Uterus (tissue), 3 donors: ENCODE measurements at regions not wholly inside any gene's neighbourhood (a gene's known extent, or its start where the extent isn't known, plus 50 kb on each side); places are given as distances from the start of the nearest gene placed in this dataset.

Experiments
- DNase-seq, 2 donors: peaks; one replicate each; pipeline ENCODE4 v3.0.0-alpha.2; 2019 to 2020
- H3K27ac ChIP-seq, 2 donors: fragments of 200-600 bp; sonication (generic); 1 replicate in 1 of 2; 2 replicates in 1 of 2; pipeline ENCODE4 v1.5.1; 2016 to 2018
- H3K27me3 ChIP-seq, 2 donors: fragments of 200-600 bp; sonication (generic); one replicate each; pipeline ENCODE4 v1.5.1; 2018 to 2019; ENCODE audit warnings: control low read depth in 1 of 2
- H3K36me3 ChIP-seq, 2 donors: fragments of 200-600 bp; sonication (generic); one replicate each; pipeline ENCODE4 v1.5.1; 2019; ENCODE audit warnings: control low read depth in 1 of 2
- H3K4me1 ChIP-seq, 2 donors: fragments of 200-600 bp; sonication (generic); one replicate each; pipeline ENCODE4 v1.5.1; 2018 to 2019; ENCODE audit warnings: control low read depth in 1 of 2
- H3K4me3 ChIP-seq, 2 donors: fragments of 200-600 bp; sonication (generic); 1 replicate in 1 of 2; 2 replicates in 1 of 2; pipeline ENCODE4 v1.5.1; 2018 to 2019; ENCODE audit warnings: mild to moderate bottlenecking in 1 of 2
- H3K9me3 ChIP-seq, 2 donors: fragments of 200-600 bp; sonication (generic); one replicate each; pipeline ENCODE4 v1.5.1; 2019; ENCODE audit warnings: control low read depth in 1 of 2
- POLR2A ChIP-seq, 2 donors: fragments of 450-650 bp; IDR thresholded peaks; one replicate each; pipeline ENCODE4 v1.6.1; 2016; ENCODE audit warnings: antibody characterized with exemption in 2 of 2, mild to moderate bottlenecking in 1 of 2, moderate library complexity in 1 of 2
- intact Hi-C: fragments of 100-400 bp; cut with DNase I; formaldehyde crosslinking; loops from one replicate; pipeline ENCODE4 v1.15.1; 2023; ENCODE audit warnings: low total_unique reads
- TF ChIP-seq, protein P1 (sequence below), 4 experiments: fragments of 200-600 bp in 2 of 4; fragments of 450-650 bp in 2 of 4; sonication (generic) in 2 of 4; IDR thresholded peaks; one replicate each; pipeline ENCODE4 v1.5.1; 2016 to 2019; ENCODE audit warnings: antibody characterized with exemption in 4 of 4, mild to moderate bottlenecking in 2 of 4, moderate library complexity in 1 of 4
- donor health status: DM: yes; HTN: yes; CAD: no.

DNA sequence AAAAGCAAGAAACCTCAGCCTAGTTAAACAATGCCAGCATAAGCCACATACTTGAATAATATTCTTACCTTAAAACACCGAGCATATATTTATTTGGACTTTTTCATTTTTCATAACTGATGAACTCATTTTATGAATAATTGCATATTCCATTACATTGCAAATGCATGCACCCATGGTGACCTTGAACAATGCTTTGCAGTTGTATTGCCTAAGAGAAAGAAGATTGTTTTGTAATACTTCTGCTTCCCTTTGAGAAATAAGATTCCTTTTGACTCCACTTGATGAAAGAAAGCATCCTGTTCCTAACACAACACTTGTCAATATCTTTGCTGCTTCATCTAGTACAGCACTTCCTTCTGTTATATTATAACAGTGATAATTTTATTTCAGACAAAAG is 1182.2 kb downstream of the FLRT2 start:
- no peak for TF ChIP-seq POLR2A (IDR thresholded peaks at IDR 0.05)
- TF ChIP-seq, protein P1, sequence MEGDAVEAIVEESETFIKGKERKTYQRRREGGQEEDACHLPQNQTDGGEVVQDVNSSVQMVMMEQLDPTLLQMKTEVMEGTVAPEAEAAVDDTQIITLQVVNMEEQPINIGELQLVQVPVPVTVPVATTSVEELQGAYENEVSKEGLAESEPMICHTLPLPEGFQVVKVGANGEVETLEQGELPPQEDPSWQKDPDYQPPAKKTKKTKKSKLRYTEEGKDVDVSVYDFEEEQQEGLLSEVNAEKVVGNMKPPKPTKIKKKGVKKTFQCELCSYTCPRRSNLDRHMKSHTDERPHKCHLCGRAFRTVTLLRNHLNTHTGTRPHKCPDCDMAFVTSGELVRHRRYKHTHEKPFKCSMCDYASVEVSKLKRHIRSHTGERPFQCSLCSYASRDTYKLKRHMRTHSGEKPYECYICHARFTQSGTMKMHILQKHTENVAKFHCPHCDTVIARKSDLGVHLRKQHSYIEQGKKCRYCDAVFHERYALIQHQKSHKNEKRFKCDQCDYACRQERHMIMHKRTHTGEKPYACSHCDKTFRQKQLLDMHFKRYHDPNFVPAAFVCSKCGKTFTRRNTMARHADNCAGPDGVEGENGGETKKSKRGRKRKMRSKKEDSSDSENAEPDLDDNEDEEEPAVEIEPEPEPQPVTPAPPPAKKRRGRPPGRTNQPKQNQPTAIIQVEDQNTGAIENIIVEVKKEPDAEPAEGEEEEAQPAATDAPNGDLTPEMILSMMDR (IDR thresholded peaks at IDR 0.05) = no peak
- Histone ChIP-seq H3K27ac (no peak overlapping the region), H3K4me3 (no peak overlapping the region), H3K27me3 (no peaks in the 10 kb centered on the region), H3K4me1 (no peaks in the 10 kb centered on the region), H3K36me3 (no peaks in the 10 kb centered on the region), H3K9me3 (no peaks in the 10 kb centered on the region)
- intact Hi-C loops = no loop called here
- DNase-seq = no peak

DNA sequence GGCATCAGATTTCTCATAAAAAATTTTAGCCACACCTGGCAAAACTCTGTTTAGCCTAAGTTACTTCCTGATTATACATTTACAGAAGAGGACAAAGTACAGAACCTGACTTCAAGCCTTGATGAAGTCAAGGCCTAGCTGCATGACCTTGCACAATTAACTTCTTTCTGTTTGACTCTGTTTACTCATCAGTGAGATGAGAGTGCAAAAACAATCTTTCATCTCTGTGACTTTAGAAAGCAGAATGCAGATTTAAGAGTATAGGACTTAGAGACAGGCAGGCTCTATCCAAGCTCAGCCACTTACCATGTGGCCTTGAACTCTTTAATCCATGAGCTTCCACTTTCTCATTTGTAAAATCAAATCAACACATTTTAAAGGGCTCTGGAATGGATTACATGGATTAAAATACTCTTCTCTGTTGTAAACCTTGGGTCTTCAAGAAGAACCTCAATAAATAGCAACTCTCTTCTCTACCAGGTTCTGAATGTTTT is 1178.9 kb downstream of the FLRT2 start:
- TF ChIP-seq, protein P1 (IDR thresholded peaks at IDR 0.05) = no peak
- TF ChIP-seq POLR2A (IDR thresholded peaks at IDR 0.05) = no peak
- Histone ChIP-seq H3K36me3 (no peaks in the 10 kb centered on the region), H3K4me1 (no peaks in the 10 kb centered on the region), H3K27me3 (no peaks in the 10 kb centered on the region), H3K4me3 (no peak overlapping the region), H3K27ac (no peak overlapping the region), H3K9me3 (no peaks in the 10 kb centered on the region)
- intact Hi-C loops = no loop called here
- no peak for DNase-seq

DNA sequence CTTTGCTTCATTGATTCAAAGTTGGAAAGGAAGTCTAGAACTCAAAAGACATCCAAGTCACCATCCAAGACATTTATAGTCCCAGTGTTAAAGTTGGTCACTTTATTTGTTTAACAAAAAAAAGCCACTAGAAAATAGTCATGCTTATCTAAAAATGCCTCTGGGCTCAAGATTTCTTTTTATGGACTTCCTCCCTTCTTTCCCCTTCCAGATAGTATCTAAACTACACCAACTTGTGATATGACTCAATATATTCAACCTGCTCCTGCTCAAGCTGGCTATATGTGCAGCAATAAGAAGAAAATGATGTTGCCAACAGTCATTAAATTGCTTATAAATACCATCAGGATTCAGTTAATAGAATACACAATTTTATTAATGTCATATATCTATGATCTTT is 1177.1 kb downstream of the FLRT2 start:
- H3K4me1 ChIP-seq = no peaks in the 10 kb centered on the region
- no peak overlapping the region for H3K4me3 ChIP-seq
- H3K36me3 ChIP-seq = no peaks in the 10 kb centered on the region
- intact Hi-C loops = no loop called here
- no peak overlapping the region for H3K27ac ChIP-seq
- no peak for DNase-seq
- H3K27me3 ChIP-seq = no peaks in the 10 kb centered on the region
- TF ChIP-seq, protein P1 (IDR thresholded peaks at IDR 0.05) = no peak
- no peak for TF ChIP-seq POLR2A (IDR thresholded peaks at IDR 0.05)
- no peaks in the 10 kb centered on the region for H3K9me3 ChIP-seq

DNA sequence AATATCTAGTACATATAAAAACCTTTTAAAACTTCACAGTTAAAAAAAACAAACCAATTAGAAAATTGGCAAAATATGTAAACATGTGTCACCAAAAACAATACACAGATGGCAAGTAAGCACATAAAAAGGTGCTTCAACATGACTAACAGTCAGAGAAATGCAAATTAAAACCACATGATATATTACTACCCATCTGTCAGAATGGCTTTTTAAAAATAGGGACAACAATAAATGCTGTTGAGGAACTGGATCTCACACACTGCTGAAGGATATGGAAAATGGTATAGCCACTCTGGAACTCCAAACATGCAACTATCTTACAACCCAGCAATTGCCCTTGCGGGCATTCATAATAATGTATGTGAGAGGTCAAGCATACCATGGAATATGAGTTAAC is 1153.6 kb downstream of the FLRT2 start:
- Histone ChIP-seq H3K27me3 (no peaks in the 10 kb centered on the region), H3K36me3 (no peaks in the 10 kb centered on the region), H3K27ac (no peak overlapping the region), H3K9me3 (no peaks in the 10 kb centered on the region), H3K4me3 (no peak overlapping the region), H3K4me1 (no peaks in the 10 kb centered on the region)
- TF ChIP-seq, protein P1 (IDR thresholded peaks at IDR 0.05) = no peak
- no peak for TF ChIP-seq POLR2A (IDR thresholded peaks at IDR 0.05)
- intact Hi-C loops = no loop called here
- no peak for DNase-seq

DNA sequence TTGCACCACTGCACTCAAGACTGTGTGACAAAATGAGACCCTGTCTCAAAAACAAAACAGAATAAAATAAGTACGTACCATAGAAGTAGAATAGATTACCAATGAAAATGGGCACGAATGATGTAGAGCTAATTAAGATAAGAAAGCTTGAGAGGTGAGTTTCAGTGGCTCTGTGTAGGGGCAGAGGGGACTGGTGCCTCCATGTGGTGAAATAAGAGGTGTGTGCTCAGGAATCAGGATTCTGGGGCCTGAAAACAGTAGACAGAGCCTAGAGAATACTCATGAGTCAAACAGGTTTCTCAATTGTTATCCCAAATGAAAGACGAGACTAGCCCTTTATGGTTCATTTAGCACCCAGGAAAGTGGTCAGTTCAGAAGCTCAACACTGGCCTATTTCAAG is 1145.1 kb downstream of the FLRT2 start:
- H3K27ac ChIP-seq = no peak overlapping the region
- no peaks in the 10 kb centered on the region for H3K9me3 ChIP-seq
- intact Hi-C loops = no loop called here
- DNase-seq = no peak
- H3K27me3 ChIP-seq = no peaks in the 10 kb centered on the region
- no peaks in the 10 kb centered on the region for H3K36me3 ChIP-seq
- TF ChIP-seq, protein P1 (IDR thresholded peaks at IDR 0.05) = no peak
- TF ChIP-seq POLR2A (IDR thresholded peaks at IDR 0.05) = no peak
- no peaks in the 10 kb centered on the region for H3K4me1 ChIP-seq
- H3K4me3 ChIP-seq = no peak overlapping the region
